Bronchial epithelial cell (primary cell): ENCODE measurements at regions not wholly inside any gene's neighbourhood (a gene's known extent, or its start where the extent isn't known, plus 50 kb on each side); places are given as distances from the start of the nearest gene placed in this dataset.

Experiments
- DNase-seq: peaks from one replicate; pipeline ENCODE4 v3.0.0-alpha.2; 2010; ENCODE audit warnings: low read depth
- FAIRE-seq: peaks from 2 replicates; lab custom pipeline; 2011; peaks lifted over from hg19 to GRCh38; lab: Jason Lieb, UNC
- H3K27me3 ChIP-seq: 2 replicates; pipeline ENCODE4 v1.5.1; 2011; ENCODE audit warnings: low read length; ENCODE audit not compliant: control insufficient read depth, insufficient read depth
- H3K36me3 ChIP-seq: 2 replicates; pipeline ENCODE4 v1.5.1; 2011; ENCODE audit warnings: low read length; ENCODE audit not compliant: control insufficient read depth, insufficient read depth
- H3K4me3 ChIP-seq: 2 replicates; pipeline ENCODE4 v1.5.1; 2011; ENCODE audit warnings: mild to moderate bottlenecking, low read depth, low read length, control low read depth
- CTCF ChIP-seq: IDR thresholded peaks from 2 replicates; pipeline ENCODE4 v1.5.1; 2011; ENCODE audit warnings: mild to moderate bottlenecking, moderate library complexity, low read length, control low read depth, inconsistent platforms; ENCODE audit not compliant: insufficient read depth, severe bottlenecking

DNA sequence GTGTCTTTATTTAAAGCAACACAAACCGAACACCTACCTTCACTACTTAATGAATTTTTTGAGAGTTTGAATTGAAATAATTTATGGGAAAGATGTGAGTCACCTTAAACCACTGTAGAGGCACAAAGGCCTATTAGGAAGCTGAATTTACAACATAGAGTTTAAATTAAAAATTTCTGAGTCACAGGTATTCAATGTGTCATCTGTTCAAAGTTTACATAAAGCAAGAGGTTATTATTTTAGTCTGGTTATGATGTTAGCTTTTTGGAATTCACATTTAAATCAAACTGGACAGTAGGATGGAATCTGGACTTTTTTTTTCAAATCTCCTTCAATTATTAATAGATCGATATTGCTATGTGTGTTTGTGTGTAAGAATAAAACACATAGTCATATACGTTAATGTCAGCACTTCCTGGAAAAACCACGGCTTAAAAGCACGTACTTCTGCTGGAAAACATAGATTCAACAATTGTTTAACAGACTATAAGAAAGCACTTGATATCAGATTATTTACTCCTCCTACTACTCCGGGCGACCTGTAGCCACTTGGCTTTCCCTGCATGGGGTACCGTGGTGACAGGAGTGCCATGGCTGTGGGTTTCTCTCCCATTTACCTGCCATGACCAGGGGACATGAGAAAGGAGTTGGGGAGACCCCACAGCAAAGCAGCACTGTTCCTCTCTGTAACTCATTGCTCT, 638.6 kb downstream of the SEMA5A start:
- DNase-seq (peak; percentile 94), FAIRE-seq (no peak)
- no peak overlapping the region for H3K4me3 ChIP-seq
- no peaks in the 10 kb centered on the region for H3K36me3 ChIP-seq
- no peaks in the 10 kb centered on the region for H3K27me3 ChIP-seq
- TF ChIP-seq CTCF, result no peak

DNA sequence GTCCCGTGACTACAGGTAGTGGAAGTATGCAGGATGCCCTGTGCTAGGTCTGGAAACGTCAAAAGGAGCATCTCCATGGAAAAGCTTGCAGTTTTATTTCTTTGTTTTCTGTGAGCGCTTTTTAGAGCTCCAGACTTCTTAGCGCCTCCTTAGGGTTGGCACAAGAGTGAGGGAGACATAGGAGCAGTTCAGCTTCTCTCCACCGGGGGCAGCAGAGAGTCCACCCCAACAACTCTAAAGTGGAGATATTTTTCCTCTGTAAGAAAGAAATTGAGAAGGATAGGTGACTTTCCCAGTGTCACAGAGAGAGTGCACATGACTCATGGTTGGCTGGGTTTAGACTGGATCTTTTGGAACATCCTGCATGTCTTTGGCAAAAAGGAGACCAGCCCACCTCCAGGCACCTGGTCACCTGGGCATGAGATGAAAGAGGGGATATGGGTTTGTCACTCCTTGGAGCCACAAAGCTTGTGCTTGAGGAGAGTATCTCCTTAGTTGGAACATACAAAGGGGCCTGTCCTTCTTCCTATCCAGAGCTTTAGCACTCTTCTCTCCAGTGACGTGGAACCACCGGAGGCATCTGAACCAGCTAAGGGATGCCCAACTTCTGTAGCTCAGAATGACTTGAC, 637.7 kb downstream of the SEMA5A start:
- no peaks in the 10 kb centered on the region for H3K36me3 ChIP-seq
- no peak overlapping the region for H3K4me3 ChIP-seq
- no peak for FAIRE-seq
- peak; percentile 75 for TF ChIP-seq CTCF
- H3K27me3 ChIP-seq, result no peaks in the 10 kb centered on the region
- peak; percentile 33 for DNase-seq

- H3K27me3 ChIP-seq, result no peaks in the 10 kb centered on the region
- no peaks in the 10 kb centered on the region for H3K36me3 ChIP-seq
- no peak overlapping the region for H3K4me3 ChIP-seq
- DNase-seq, result peak; percentile 31
- no peak for TF ChIP-seq CTCF
- no peak for FAIRE-seq
Measured at GRCh38 chr5:8912106-8912505, 633.8 kb downstream of the SEMA5A start.

GRCh38 chr5:8913522-8913921, 632.4 kb downstream of the SEMA5A start:
- Histone ChIP-seq H3K36me3 (no peaks in the 10 kb centered on the region), H3K27me3 (no peaks in the 10 kb centered on the region), H3K4me3 (no peak overlapping the region)
- FAIRE-seq (peak; percentile 28), DNase-seq (no peak)
- TF ChIP-seq CTCF, result no peak

- Histone ChIP-seq H3K36me3 (no peaks in the 10 kb centered on the region), H3K4me3 (no peak overlapping the region), H3K27me3 (no peaks in the 10 kb centered on the region)
- no peak for TF ChIP-seq CTCF
- FAIRE-seq, result no peak
- DNase-seq, result no peak
Measured at GRCh38 chr5:8919096-8919495, 626.8 kb downstream of the SEMA5A start.
